ENCODE measurements at regions not wholly inside any gene's neighbourhood (a gene's known extent, or its start where the extent isn't known, plus 50 kb on each side); places are given as distances from the start of the nearest gene placed in this dataset.

- TF ChIP-seq POLR2A (IDR thresholded peaks at IDR 0.05; ENCODE audit: low read length) (no peak), GATA1 (IDR thresholded peaks at IDR 0.05; ENCODE audit: low read depth, low read length) (no peak)
Measured at GRCh38 chr4:58734030-58734674, 1624.0 kb upstream of the IGFBP7 start.
